Dedifferentiated amniotic fluid mesenchymal stem cell (primary cell): ENCODE measurements at regions not wholly inside any gene's neighbourhood (a gene's known extent, or its start where the extent isn't known, plus 50 kb on each side); places are given as distances from the start of the nearest gene placed in this dataset.
A peak's percentile ranks its signal among the peaks of the same experiment; 100 is the strongest.

ENCODE experiments used
- DNase-seq: peaks from one replicate; pipeline ENCODE4 v3.0.0-alpha.2; 2016; ENCODE audit errors: extremely low spot score

DNA sequence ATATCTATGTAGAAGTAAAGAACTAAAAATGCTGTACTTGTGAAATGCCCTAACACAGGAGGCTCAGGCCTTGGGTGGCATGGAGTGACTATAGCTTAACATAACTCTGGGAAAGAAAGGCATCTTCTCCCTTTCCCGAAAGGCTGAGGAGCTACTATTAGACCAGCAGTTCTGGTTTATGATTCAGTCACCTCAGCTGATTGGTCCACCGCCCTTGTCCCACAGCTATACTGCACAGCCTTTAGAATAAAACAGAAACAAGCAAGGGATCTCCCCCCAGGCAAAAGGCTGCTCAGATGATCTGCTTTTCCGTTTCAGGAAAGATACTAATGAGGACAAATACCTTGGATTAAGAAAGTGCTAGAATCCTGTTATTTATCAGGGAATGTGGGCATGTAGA is 171.3 kb downstream of the SNCA start:
- DNase-seq = no peak

DNA sequence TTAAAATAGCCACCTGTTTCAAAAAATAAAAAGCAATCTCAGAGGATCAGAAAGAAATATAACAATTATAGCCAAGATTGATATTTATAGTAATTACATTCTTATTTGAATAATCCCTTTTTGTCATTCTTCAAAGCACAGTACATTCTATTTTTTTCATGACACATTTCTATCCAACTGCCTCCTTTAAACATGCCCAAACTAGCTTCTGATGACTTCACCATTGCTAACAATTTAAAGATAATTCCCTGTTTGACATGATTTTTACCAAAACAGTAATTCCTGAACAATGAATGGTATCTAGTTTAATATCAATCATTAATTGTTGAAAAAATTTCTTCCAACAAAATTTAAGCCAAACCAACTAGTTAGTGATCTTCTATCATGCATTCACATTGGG is 172.4 kb downstream of the SNCA start:
- DNase-seq = no peak

DNA sequence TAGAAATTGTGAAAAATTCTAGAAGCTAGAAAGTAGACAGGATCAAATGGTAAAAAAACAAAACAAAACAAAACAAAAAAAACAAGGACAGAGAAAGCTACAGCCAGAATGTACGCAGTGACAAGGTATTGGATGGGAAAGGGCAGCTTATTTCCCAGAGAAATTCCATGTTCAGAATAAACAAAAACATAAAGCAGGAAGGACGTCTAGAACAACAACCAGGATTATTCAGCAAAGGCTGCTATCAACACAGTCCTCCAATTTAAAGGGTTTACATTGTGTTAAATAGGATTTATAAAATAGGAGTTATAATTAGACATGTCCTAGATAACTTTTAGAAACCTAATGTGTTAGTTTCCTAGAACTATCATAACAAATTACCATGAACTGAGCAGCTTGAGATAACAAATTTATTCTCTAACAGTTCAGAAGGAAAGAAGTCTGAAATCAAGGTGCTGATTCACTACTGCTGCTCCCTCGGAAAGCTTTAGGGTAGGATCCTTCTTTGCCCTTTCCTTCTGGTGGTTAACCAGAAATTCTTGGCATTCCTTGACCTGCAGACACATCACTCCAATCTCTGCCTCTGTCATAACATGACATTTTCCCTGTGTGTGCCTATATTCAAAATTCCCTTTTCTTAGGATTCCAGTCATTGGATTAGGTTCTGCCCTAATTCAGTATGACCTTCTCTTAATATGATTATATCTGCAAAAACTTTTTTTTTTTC is 175.6 kb downstream of the SNCA start:
- DNase-seq = peak; percentile 23

DNA sequence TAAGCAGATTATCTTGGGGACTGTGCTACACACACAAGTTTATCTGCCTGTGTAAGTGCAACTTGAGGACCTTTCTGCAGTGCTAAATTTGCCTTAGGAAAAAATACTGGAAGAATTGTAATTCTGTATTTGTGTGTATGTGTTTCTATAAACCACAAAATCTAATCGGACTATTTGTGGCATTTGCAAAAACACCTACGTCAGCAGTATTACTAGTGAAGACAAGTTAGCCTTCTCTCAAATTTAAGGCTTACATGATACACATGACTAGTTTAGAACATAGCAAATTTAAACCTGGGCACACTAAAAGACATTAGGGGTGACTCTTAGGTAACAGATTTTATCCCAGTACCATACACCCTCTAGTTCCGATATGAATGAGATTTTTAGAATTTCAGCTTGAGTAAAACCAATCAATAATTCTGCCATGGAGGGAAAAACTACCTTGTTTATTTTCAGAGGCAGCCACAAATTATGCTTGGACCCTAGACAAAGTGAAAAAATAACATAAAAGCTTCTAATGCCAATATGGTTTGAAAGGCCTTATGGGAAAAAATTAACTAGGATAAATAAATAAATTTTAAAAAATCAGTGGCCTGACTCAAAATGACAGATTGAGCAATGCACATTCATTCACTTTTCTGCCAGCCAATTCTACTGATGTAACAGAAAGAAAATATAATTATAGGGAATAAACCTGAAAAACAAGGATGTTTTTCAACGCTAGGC is 176.4 kb downstream of the SNCA start:
- DNase-seq = peak; percentile 64

DNA sequence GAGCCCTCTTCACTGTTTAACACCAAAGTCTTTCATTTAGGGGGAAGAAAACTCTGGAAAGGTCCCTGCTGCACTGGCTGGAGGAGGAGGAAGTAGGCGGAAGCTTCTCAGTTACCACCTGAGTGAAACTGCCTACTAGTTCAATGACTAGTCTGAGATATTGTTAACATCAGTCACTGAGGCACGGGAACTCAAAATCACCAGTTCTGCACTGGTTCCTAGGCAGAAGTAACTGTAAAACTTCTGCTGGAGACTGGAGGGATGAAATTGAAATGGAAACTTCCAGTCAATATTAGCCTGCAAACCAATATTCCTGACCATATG is 178.3 kb downstream of the SNCA start:
- DNase-seq = no peak

DNA sequence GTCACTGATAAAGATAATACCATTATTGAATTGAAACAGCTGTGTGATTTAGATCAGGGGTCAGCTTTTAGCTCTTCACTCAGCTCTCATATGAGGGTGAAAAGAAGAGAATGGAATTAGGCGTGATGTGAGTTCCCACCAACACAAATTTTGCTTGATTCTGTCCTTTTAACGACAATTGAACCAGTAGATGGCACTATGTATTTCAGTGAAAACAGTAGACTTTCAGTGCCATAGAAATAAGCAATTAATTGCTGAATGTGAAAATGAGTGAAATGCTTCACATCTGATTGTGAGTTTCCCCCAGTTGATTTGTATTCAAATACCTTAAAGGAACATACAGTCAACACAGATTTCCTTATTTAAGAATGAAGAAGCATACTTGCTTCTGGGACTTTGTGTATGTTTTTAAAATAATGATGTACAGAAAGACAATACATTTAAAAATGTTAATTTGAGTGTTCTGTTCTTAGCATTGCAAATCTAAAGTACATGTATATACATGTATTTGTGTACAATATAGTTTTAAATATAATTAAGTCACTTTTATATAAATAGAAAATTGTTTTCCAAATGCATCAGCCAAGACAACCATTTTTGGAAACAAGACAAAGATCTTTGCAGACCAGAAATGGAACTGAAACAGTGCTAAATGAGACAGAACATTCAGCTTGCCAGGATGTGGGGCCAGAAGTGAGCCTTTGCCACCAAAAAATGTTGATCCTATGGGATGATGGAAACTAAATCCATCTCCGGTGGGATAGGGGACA is 178.8 kb downstream of the SNCA start:
- peak; percentile 52 for DNase-seq

DNA sequence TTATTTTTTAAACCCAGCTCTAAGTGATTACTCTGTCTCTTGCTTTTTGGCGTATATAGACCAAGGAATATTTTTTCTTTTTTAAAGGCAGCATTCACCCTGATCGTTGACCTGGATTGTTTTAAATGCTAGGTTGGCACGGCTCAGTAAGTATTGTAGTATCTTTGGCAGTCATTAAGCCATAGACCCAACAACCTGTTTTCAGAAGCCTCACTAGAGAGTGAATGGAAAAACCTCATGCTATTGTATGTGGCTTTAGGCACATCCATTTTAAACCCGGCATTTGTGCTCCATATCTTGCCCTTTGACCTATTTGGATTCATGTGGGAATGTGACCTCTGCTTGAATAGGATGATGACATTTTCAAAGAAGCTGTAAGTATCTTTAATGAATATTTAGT is 183.9 kb downstream of the SNCA start:
- no peak for DNase-seq

DNA sequence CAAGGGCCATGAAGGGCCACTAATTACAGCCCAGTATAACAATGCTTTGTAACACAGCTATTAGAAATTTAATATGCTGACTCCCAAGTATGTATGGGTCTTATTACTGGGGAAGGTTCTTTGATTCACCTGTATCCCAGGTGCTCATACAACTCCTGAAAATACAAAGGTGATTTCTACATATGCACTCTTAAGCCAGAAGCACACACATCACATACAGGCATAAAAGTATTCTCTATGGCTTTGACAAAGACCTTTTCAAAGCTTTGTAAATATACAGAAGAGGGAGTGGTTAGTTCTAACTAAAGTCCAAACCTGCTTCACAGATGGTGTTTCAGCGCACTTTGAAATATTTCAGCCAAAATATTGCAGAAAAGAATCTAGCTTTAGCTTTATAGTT is 191.5 kb downstream of the SNCA start:
- no peak for DNase-seq

DNA sequence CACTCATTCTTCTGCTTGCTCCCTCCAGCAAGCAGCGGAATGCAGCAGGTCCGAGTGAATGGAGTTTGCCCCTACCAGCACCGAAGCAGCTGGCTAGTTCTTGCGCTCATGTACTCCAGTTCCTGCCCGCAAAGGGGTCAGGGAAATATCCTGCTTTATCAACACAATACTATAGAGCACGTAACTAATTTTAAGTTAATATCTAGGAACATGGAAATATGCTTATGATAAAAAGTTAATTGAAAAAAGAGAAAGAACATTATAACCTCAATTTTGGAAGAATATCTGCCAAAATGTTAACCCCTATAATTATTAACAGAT is 195.6 kb downstream of the SNCA start:
- DNase-seq = no peak

DNA sequence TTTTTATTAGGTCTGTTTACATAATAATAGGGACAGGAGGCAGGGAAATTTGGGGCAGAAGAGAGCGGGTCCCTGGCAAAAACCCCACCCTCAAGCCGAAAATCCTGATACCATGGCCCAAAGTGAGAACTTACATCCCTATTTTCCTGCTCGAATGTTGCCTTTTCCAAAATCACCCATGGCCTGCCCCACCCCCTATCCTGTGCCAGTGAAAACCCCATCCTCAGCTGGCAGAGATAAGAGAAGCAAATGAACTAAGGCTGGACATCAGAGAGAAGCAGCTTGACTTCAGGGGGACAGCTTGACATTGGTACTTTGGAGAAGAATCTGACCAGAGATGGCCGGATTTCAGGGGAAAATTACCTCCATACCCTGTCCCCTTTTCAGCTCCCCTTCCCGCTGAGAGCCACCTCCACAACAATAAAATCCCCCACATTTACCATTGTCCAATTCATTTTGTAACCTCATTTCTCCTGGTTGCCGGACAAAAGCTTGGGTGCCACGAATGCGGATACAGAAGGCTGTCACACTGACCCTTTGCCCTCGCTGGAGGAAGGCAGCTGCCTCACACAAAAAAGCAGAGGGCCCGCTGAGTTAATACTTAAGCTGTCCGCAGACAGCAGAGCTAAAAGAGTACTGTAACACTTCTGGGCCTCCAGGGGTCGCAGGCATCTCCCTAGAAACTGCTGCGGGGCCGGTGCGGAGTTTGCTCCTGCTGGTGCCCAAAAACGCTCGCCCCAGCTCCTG is 196.2 kb downstream of the SNCA start:
- no peak for DNase-seq

DNA sequence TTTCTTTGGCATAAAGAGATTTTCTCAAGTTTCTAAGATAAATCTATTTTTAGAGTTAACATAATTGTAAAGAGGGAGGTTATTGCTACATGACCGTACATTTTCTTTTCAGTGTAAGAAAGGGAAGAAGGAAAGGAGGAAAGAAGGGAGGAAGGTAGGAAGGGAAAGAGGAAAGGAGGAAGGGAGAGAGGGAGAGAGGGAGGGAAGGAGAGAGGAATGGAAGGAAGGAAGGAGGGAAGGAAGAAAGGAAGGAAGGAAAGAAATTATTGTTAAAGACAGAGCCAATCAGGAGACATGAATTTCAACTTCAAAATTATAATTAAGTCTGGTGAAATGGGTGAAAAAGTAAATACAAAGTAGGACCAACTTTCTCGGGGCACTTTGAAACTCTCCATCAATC is 197.6 kb downstream of the SNCA start:
- DNase-seq = no peak

DNA sequence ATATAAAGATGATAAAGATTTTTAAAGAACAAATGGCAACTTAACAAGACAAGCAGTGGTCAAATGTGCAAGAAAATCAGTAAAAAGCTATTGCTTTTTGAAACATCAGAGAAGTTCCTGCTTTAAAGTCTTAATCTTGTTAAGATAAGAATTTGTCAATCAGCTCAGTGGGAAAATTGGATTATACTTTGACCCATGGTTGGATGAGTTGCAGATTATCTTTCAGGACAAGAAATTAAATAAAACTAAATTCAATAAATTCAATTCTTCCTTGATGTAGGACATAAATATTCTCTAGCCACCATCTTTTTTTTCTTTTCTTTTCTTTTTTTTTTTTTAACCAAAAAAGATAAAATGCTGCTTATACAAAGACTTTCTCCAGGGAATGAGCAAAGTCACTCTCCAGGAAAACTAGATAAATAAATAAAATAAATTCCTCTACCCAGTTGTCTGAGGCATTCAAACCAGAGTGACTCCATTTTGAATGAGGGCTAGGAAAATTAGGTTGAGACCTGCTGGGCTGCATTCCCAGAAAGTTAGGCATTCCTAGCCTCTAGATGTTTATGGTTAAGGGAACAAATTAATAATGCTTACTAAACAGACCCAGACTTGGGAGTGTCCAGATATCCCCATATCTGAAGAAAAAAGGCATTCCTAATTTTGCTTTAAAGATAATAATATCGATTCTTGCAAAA is 211.2 kb downstream of the SNCA start:
- no peak for DNase-seq

DNA sequence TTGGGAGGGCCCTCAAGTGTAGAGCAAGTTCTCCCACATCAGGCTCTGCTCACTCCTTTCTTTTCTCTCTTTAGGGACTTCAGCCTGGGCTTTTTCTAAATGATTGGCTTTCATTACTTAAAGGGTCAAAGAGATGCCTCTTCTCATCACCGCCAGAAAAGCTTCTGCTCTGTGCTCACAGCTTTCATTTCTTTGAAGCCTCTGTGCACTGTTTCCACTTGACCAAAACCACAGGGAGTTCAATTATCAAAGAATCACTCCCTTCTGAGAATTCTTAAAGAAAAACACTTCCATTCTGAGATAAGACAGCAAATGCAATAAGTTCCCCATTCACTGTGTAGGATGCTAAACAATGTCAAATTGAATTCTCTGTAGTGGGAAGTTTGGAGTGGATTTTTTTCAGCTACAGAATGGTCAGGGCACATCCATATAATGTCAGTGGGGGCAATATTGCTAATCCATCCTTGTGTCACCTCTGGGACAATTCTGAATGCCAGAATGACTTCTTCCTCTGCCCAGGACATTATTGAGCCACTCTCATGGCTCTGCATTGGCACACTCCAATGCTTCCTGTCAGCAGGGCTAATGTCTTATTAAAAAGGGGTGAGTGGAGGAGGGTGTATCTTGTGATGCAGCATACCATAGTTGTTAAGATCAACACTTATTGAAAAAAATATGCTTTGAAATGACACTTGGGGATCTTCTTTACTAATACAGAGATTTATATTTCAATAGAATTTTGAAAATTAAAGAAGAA is 217.6 kb downstream of the SNCA start:
- DNase-seq = no peak

DNA sequence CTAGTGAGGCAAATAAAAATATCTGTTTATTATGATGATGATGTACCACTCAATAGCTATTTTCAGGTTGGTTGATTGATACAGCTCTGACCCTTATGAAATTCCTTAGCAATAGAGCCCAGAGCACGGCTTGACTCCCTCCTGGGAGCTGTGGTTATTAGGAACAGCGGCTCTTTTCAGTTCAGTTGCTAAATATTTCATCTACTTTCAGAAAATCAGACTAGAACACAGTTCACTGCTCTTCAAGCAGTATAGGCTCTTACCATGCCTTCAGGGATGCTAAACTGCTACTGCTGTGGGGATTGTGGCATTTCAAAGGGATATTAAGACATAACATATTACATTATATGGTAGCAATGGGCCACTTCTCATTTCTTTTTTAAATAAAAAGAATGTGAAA is 218.8 kb downstream of the SNCA start:
- no peak for DNase-seq

DNA sequence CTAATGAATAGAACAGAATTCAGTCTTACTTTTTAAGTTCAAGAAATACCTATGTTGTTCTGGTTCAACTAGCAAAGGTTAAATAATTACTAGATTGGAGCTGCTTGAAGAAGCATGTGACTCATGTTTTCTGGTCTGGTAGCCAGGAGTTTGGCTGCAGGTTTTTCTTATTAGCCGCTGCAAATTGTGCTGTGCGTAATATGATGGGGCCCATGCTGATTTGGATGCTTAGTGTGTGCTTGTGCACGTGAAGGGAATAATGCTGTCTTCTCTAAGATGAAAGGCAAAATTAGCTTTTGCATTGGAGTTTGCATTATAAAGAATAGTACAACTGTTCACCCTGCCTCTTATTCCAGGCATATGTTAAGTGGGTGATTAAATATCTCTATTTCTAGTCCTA is 219.6 kb downstream of the SNCA start:
- no peak for DNase-seq

DNA sequence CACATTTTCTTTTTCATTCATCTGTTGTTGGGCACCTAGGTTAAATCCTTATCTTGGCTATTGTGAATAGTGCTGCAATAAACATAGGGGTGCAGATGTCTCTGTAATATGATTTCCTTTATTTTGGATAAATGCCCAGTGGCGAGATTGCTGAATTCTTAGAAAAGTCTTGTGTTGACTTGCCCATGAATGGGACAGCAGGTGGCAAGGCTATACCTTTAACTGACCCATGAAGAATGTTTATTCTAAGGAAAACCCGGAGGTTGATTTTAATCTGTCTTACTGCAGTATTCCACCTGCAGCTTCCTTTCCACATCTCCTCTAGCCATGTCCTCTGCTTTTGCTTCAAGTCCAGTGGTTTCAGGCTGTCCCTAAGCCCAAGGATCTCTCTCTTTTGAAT is 220.6 kb downstream of the SNCA start:
- no peak for DNase-seq

DNA sequence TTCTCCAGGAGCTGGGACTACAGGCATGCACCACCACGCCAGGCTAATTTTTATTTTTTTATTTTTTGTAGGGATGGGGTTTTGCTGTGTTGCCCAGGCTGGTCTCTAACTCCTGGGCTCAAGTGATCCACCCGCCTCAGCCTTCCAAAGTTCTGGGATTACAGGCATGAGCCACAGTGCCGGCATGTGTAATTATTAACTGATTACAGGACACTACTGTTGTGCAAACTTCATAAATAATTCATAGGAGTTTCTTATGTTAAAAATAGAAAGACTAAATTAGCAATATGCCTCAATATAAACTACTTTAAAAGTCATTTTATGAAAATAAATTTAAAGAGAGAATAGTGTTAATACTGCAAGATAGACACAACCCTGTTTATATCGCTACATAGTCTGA is 221.9 kb downstream of the SNCA start:
- DNase-seq = no peak

DNA sequence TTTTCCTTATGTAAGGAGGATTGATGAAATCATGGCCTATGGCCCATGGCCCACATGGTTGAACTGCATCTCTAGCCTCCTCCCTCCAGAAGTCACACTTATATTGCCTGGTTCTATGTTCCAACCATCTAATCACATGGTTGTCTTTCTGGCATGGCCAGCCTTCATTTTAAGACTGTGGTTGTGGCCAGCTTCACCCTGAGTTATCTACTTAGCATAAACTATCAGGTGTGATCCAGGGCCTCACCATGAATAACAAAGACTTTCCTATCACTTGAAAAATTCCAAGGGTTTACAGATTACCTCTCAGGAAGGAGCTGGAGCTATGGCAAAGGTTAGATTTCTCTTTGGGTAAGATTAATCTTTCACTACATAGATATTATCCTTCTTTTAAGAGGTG is 222.8 kb downstream of the SNCA start:
- DNase-seq = no peak

DNA sequence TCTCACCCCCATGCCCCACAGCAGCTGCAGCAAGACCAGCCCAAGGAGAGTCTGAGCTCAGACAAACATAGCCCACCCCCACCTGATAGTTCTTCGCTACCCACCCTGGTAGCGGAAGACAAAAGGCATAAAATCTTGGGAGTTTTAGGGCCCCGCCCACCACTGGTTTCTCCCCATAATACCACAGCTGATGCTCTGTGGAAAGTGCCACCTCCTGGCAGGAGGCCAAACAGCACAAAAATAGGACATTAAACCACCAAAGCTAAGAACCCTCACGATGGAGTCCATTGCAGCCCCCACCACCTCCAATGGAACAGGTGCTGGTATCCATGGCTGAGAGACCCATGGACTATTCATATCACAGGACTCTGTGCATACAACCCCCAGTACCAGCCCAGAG is 226.7 kb downstream of the SNCA start:
- DNase-seq = no peak

DNA sequence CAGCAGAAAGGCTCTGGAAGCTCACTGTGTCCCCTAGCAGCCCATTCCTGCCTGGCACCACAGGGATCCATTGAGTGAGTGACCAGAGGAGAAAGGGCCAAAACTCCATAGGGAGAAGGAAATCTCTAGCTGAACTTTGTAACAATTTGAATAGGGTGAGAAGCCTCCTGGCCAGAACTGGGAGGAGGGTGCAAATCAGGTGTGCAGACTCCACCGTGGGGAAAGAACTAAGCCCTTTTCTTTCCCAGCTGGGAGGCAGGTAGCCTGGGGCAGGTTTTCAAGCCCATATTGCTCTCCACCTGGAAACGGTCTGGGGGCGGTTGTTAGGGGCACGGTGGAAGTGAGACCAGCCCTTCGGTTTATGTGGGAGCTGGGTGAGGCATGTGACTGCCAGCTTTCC is 227.2 kb downstream of the SNCA start:
- DNase-seq = no peak

DNA sequence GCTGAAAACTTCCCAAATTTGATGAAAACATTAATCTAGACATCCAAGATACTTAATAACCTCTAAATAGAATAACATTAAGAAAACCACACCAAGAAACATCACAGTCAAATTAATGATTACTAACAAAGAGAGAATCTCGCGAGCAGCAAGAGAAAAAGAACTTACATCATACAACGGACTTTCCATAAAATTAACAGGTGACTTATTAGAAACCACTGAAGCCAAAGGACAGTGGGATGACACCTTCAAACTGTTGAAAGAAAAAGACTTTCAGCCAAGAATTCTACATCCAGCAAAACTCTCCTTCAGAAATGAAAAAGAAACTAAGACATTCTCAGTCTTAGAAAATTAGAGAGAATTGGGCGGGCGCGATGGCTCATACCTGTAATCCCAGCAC is 232.0 kb downstream of the SNCA start:
- no peak for DNase-seq
